SK-N-SH (cell line): ENCODE measurements at regions not wholly inside any gene's neighbourhood (a gene's known extent, or its start where the extent isn't known, plus 50 kb on each side); places are given as distances from the start of the nearest gene placed in this dataset.

Source experiments
- CTCF ChIA-PET: fragments of 300-600, 350-600 bp; formaldehyde crosslinking; extraction: SDS; loops from one replicate; lab custom pipeline; 2021; lab: Yijun Ruan, JAX
- POLR2A ChIA-PET: fragments of 350-600 bp; sonication (Branson Sonifier 250); formaldehyde crosslinking; extraction: SDS; loops from one replicate; lab custom pipeline; 2020; ENCODE audit warnings: antibody characterized with exemption, inconsistent platforms; lab: Yijun Ruan, JAX
- DNase-seq: peaks from one replicate; pipeline ENCODE4 v3.0.0; 2012
- H2AFZ ChIP-seq: fragments of 200-600 bp; sonication (generic); 2 replicates; pipeline ENCODE4 v1.8.1; 2016; ENCODE audit warnings: antibody characterized with exemption, mild to moderate bottlenecking, low read depth
- H3F3A ChIP-seq: fragments of 200-600 bp; sonication (generic); replicated peaks from 2 replicates; pipeline ENCODE3; 2016; ENCODE audit warnings: antibody characterized with exemption, mild to moderate bottlenecking; ENCODE audit not compliant: insufficient read depth
- H3K27ac ChIP-seq, 2 experiments: fragments of 200-500 bp in 1 of 2; fragments of 200-600 bp in 1 of 2; sonication (Bioruptor generic) in 1 of 2; sonication (generic), shearing (Covaris generic) in 1 of 2; 2 replicates each; pipeline versions ENCODE4 v1.5.1 to v1.6.1; 2014 to 2016; ENCODE audit warnings: low read depth in 2 of 2, inconsistent platforms in 1 of 2, low read length in 1 of 2, mild to moderate bottlenecking in 1 of 2, mixed read lengths in 1 of 2
- H3K27me3 ChIP-seq: fragments of 200-600 bp; sonication (generic), shearing (Covaris generic); 2 replicates; pipeline ENCODE4 v1.6.1; 2016; ENCODE audit warnings: mixed run types; ENCODE audit not compliant: insufficient read depth
- H3K36me3 ChIP-seq, 2 experiments: fragments of 200-500 bp in 1 of 2; fragments of 200-600 bp in 1 of 2; sonication (Bioruptor generic) in 1 of 2; sonication (generic) in 1 of 2; replicated peaks in 1 of 2; 2 replicates each; pipeline versions ENCODE3 to v1.5.1; 2014 to 2016; ENCODE audit warnings: low read length in 1 of 2, mild to moderate bottlenecking in 1 of 2; ENCODE audit not compliant: insufficient read depth in 2 of 2, control insufficient read depth in 1 of 2
- H3K4me1 ChIP-seq, 2 experiments: fragments of 200-500 bp in 1 of 2; fragments of 200-600 bp in 1 of 2; sonication (Bioruptor generic) in 1 of 2; sonication (generic), shearing (Covaris generic) in 1 of 2; 2 replicates each; pipeline versions ENCODE4 v1.5.1 to v1.6.1; 2014 to 2016; ENCODE audit warnings: low read depth in 1 of 2, low read length in 1 of 2, mixed run types in 1 of 2; ENCODE audit not compliant: insufficient read depth in 2 of 2, control insufficient read depth in 1 of 2
- H3K4me2 ChIP-seq: fragments of 200-600 bp; sonication (generic), shearing (Covaris generic); 2 replicates; pipeline ENCODE4 v1.6.1; 2017; ENCODE audit warnings: mixed run types
- H3K4me3 ChIP-seq, 2 experiments: fragments of 200-500 bp in 1 of 2; fragments of 200-600 bp in 1 of 2; sonication (Bioruptor generic) in 1 of 2; sonication (generic), shearing (Covaris generic) in 1 of 2; 2 replicates each; pipeline versions ENCODE4 v1.5.1 to v1.8.1; 2014 to 2016; ENCODE audit warnings: low read depth in 2 of 2, inconsistent platforms in 1 of 2, low read length in 1 of 2, mild to moderate bottlenecking in 1 of 2, mixed read lengths in 1 of 2, moderate library complexity in 1 of 2
- H3K79me2 ChIP-seq: fragments of 200-600 bp; sonication (generic); 2 replicates; pipeline ENCODE4 v1.8.1; 2017; ENCODE audit warnings: mild to moderate bottlenecking; ENCODE audit not compliant: insufficient read depth
- H3K9ac ChIP-seq: fragments of 200-600 bp; sonication (generic); 2 replicates; pipeline ENCODE4 v1.6.1; 2017; ENCODE audit warnings: mixed run types
- H3K9me2 ChIP-seq: fragments of 200-600 bp; sonication (generic); 2 replicates; pipeline ENCODE4 v1.6.1; 2017; ENCODE audit warnings: mixed run types
- H3K9me3 ChIP-seq: fragments of 200-600 bp; sonication (generic); 2 replicates; pipeline ENCODE4 v1.6.1; 2017; ENCODE audit warnings: mixed run types, mild to moderate bottlenecking, moderate library complexity
- H4K20me1 ChIP-seq: fragments of 200-600 bp; sonication (generic); 2 replicates; pipeline ENCODE4 v1.6.1; 2017; ENCODE audit warnings: mild to moderate bottlenecking, mixed run types; ENCODE audit not compliant: insufficient read depth
- CTCF ChIP-seq: fragments of 200-600 bp; sonication (generic); IDR thresholded peaks from 2 replicates; pipeline ENCODE4 v1.6.1; 2017; ENCODE audit warnings: antibody characterized with exemption, mild to moderate bottlenecking, moderate library complexity
- EP300 ChIP-seq, 2 experiments: IDR thresholded peaks; 2 replicates each; pipeline versions ENCODE4 v1.4.0 to v1.6.1; 2012; ENCODE audit warnings: borderline replicate concordance in 1 of 2, low read depth in 1 of 2, low read length in 1 of 2
- EZH2phosphoT487 ChIP-seq: fragments of 200-600 bp; sonication (generic); IDR thresholded peaks from 2 replicates; pipeline ENCODE4 v1.6.1; 2017; ENCODE audit warnings: low read depth, mixed run types, mild to moderate bottlenecking, antibody characterized with exemption, moderate library complexity, borderline replicate concordance
- FOXJ3 ChIP-seq: sonication (generic); formaldehyde crosslinking; IDR thresholded peaks from 2 replicates; pipeline ENCODE4 v1.5.1; 2020; ENCODE audit warnings: mild to moderate bottlenecking, missing genetic modification reagents
- GABPA ChIP-seq: IDR thresholded peaks from 2 replicates; pipeline ENCODE4 v1.4.0; 2012; ENCODE audit warnings: low read depth, mild to moderate bottlenecking
- JUND ChIP-seq: IDR thresholded peaks from 2 replicates; pipeline ENCODE4 v1.4.0; 2012
- MEF2A ChIP-seq: IDR thresholded peaks from 2 replicates; pipeline ENCODE4 v1.4.0; 2012; ENCODE audit warnings: low read depth, borderline replicate concordance
- MXI1 ChIP-seq: IDR thresholded peaks from 2 replicates; pipeline ENCODE4 v1.6.1; 2012; ENCODE audit warnings: mild to moderate bottlenecking, low read depth, low read length, improper control_type of control experiment
- NFIC ChIP-seq: IDR thresholded peaks from 2 replicates; pipeline ENCODE4 v1.4.0; 2012; ENCODE audit warnings: borderline replicate concordance
- PBX3 ChIP-seq: IDR thresholded peaks from 2 replicates; pipeline ENCODE4; 2012
- POLR2AphosphoS5 ChIP-seq: IDR thresholded peaks from 2 replicates; pipeline ENCODE4 v1.6.1; 2012; ENCODE audit warnings: low read depth, low read length
- SIN3A ChIP-seq: IDR thresholded peaks from 2 replicates; pipeline ENCODE4 v1.6.1; 2012; ENCODE audit warnings: low read depth, mild to moderate bottlenecking, low read length, moderate library complexity, borderline replicate concordance
- SMC3 ChIP-seq: IDR thresholded peaks from 2 replicates; pipeline ENCODE4 v1.6.1; 2012; ENCODE audit warnings: low read depth, low read length, improper control_type of control experiment
- USF1 ChIP-seq: IDR thresholded peaks from 2 replicates; pipeline ENCODE4 v1.4.0; 2012; ENCODE audit warnings: low read depth, borderline replicate concordance
- USF2 ChIP-seq: fragments of 150-350 bp; IDR thresholded peaks from 2 replicates; pipeline ENCODE4 v1.6.1; 2017; ENCODE audit warnings: antibody characterized with exemption, low read length, low read depth, borderline replicate concordance
- WGBS: methylation state at CpG from one replicate; pipeline ENCODE4 v1.1.6; 2017; ENCODE audit warnings: low lambda C conversion rate; 5-methylcytosine and 5-hydroxymethylcytosine counted together

GRCh38 chr16:86357303-86357702, 153.0 kb upstream of the FOXF1 start (continued):
- TF ChIP-seq MXI1 (no peak), GABPA (no peak), EZH2phosphoT487 (no peak), MEF2A (no peak), NFIC (no peak), SIN3A (no peak)

GRCh38 chr16:86357950-86358349, 152.4 kb upstream of the FOXF1 start:
- no peak overlapping the region for H3K27ac ChIP-seq
- H3K27me3 ChIP-seq = peaks cover 13% of the 10 kb centered on the region; the same call in 1 of the 2 replicates
- H3K9me3 ChIP-seq = no peaks in the 10 kb centered on the region
- no peak overlapping the region for H3K4me3 ChIP-seq
- no peaks in the 10 kb centered on the region for H3K79me2 ChIP-seq
- POLR2A ChIA-PET = no interaction called here
- no peak for DNase-seq
- WGBS = 43% methylated on average over 8 of the region's 8 CpGs
- H3K4me2 ChIP-seq = no peak overlapping the region
- peaks cover 0 to 5% of the 10 kb centered on the region in 2 experiments; a peak in 2 of 4 replicates for H3K4me1 ChIP-seq
- CTCF ChIA-PET = no interaction called here
- H3K9me2 ChIP-seq = no peaks in the 10 kb centered on the region
- no peaks in the 10 kb centered on the region for H4K20me1 ChIP-seq
- no peaks in the 10 kb centered on the region for H3K36me3 ChIP-seq
- no peak for TF ChIP-seq EP300 (IDR thresholded peaks at IDR 0.05; ENCODE audit: borderline replicate concordance in 1 of 2, low read depth in 1 of 2, low read length in 1 of 2)
- H3F3A ChIP-seq = peaks cover 4% of the 10 kb centered on the region
- no peak overlapping the region for H2AFZ ChIP-seq
- H3K9ac ChIP-seq = no peak overlapping the region

- WGBS = 58% methylated on average over 5 of the region's 5 CpGs
- no peak overlapping the region for H3K4me3 ChIP-seq
- CTCF ChIA-PET = no interaction called here
- H3K9ac ChIP-seq = no peak overlapping the region
- TF ChIP-seq FOXJ3 (CRISPR knock-in tag) (no peak), SMC3 (no peak)
- H3K4me2 ChIP-seq = no peak overlapping the region
- H3K27ac ChIP-seq = no peak overlapping the region
- POLR2A ChIA-PET = no interaction called here
- no peaks in the 10 kb centered on the region for H3K9me2 ChIP-seq
- H3K9me3 ChIP-seq = no peaks in the 10 kb centered on the region
- DNase-seq = no peak
- no peaks in the 10 kb centered on the region for H3K36me3 ChIP-seq
- H3K4me1 ChIP-seq = peaks cover 0 to 10% of the 10 kb centered on the region in 2 experiments; a peak in 2 of 4 replicates
- H2AFZ ChIP-seq = no peak overlapping the region
- no peaks in the 10 kb centered on the region for H3K79me2 ChIP-seq
- peaks cover 13% of the 10 kb centered on the region; the same call in 1 of the 2 replicates for H3K27me3 ChIP-seq
- no peaks in the 10 kb centered on the region for H4K20me1 ChIP-seq
- H3F3A ChIP-seq = peaks cover 8% of the 10 kb centered on the region
Measured at GRCh38 chr16:86359571-86359970, 150.8 kb upstream of the FOXF1 start.

GRCh38 chr16:86362155-86362849, 148.0 kb upstream of the FOXF1 start:
- Histone ChIP-seq H3F3A (peaks cover 8% of the 10 kb centered on the region), H3K9me2 (no peaks in the 10 kb centered on the region), H3K4me2 (peak overlapping the region; percentile 51), H3K79me2 (no peaks in the 10 kb centered on the region), H3K4me1 (peaks cover 0 to 10% of the 10 kb centered on the region in 2 experiments; a peak in 2 of 4 replicates), H4K20me1 (no peaks in the 10 kb centered on the region), H3K4me3 (no peak overlapping the region), H3K27me3 (peaks cover 13% of the 10 kb centered on the region; the same call in 1 of the 2 replicates), H3K9me3 (no peaks in the 10 kb centered on the region), H3K36me3 (no peaks in the 10 kb centered on the region), H2AFZ (peak overlapping the region; percentile 26; the same call in 1 of the 2 replicates), H3K9ac (no peak overlapping the region), H3K27ac (peak overlapping the region in 1 of 2 experiments; percentile 51; a peak in 3 of 4 replicates)
- no peak for DNase-seq
- WGBS = 48% methylated on average over 9 of the region's 9 CpGs
- no peak for TF ChIP-seq SMC3
- TF ChIP-seq USF1 = peak; percentile 91
- no peak for TF ChIP-seq USF2
- no peak for TF ChIP-seq PBX3
- TF ChIP-seq JUND = no peak
- TF ChIP-seq NFIC = no peak
- no peak for TF ChIP-seq EZH2phosphoT487
- TF ChIP-seq POLR2AphosphoS5 = no peak
- no peak for TF ChIP-seq CTCF
- POLR2A ChIA-PET = no interaction called here
- CTCF ChIA-PET = no interaction called here
